ENCODE measurements at regions not wholly inside any gene's neighbourhood (a gene's known extent, or its start where the extent isn't known, plus 50 kb on each side); places are given as distances from the start of the nearest gene placed in this dataset.
"Not testable (repeated sequence)": the region's sequence is repeated elsewhere in the genome, so short reads cannot be mapped to it uniquely, and the experiment has no call there.

GRCh38 chrX:150087612-150088011 lies 149.3 kb upstream of the EOLA2 start:
- H3K27me3 ChIP-seq (ENCODE audit: insufficient read depth, low read length, poor library complexity): no peaks in the 10 kb centered on the region
- no peak overlapping the region for H2BK5ac ChIP-seq (ENCODE audit: low read length)
- H3K9ac ChIP-seq (ENCODE audit: low read length): no peak overlapping the region
- H3K79me2 ChIP-seq (ENCODE audit: control insufficient read depth, insufficient read depth, low read length): no peaks in the 10 kb centered on the region
- no peak overlapping the region for H3K4ac ChIP-seq (ENCODE audit: low read depth, low read length)
- no peak overlapping the region for H3K18ac ChIP-seq (ENCODE audit: low read length)
- no peaks in the 10 kb centered on the region for H3K36me3 ChIP-seq (ENCODE audit: control insufficient read depth, insufficient read depth, low read length)
- no peaks in the 10 kb centered on the region for H3K79me1 ChIP-seq (ENCODE audit: low read length)
- H3K56ac ChIP-seq (ENCODE audit: low read length): no peak overlapping the region
- no peak overlapping the region for H3K27ac ChIP-seq (ENCODE audit: low read depth, low read length)
- H3K23ac ChIP-seq (ENCODE audit: low read length): no peak overlapping the region
- H2BK15ac ChIP-seq (replicated peaks; ENCODE audit: low read depth): no peak overlapping the region
- no CpG with 5 or more reads among the region's 2 CpGs for WGBS (ENCODE audit: extremely low coverage, insufficient coverage, low lambda C conversion rate)
- H3K4me1 ChIP-seq (ENCODE audit: control insufficient read depth, low read depth, low read length): no peaks in the 10 kb centered on the region
- no peak overlapping the region for H2AK5ac ChIP-seq (ENCODE audit: low read length)
- H4K5ac ChIP-seq (ENCODE audit: low read length): no peak overlapping the region
- H3K4me2 ChIP-seq (ENCODE audit: low read length): no peak overlapping the region
- H4K8ac ChIP-seq (ENCODE audit: low read depth, low read length): no peak overlapping the region
- H2BK120ac ChIP-seq (ENCODE audit: low read depth, low read length): no peak overlapping the region
- H3K4me3 ChIP-seq (ENCODE audit: low read length): no peak overlapping the region
- DNase-seq: no peak

- Histone ChIP-seq H3K4me3 (ENCODE audit: low read length) (no peak overlapping the region), H2BK5ac (ENCODE audit: low read length) (no peak overlapping the region), H3K36me3 (ENCODE audit: control insufficient read depth, insufficient read depth, low read length) (no peaks in the 10 kb centered on the region), H2BK15ac (replicated peaks; ENCODE audit: low read depth) (no peak overlapping the region), H3K4me2 (ENCODE audit: low read length) (no peak overlapping the region), H3K27ac (ENCODE audit: low read depth, low read length) (no peak overlapping the region), H3K23ac (ENCODE audit: low read length) (no peak overlapping the region), H3K27me3 (ENCODE audit: insufficient read depth, low read length, poor library complexity) (no peaks in the 10 kb centered on the region), H3K79me2 (ENCODE audit: control insufficient read depth, insufficient read depth, low read length) (no peaks in the 10 kb centered on the region), H3K4ac (ENCODE audit: low read depth, low read length) (no peak overlapping the region), H3K79me1 (ENCODE audit: low read length) (no peaks in the 10 kb centered on the region), H2BK120ac (ENCODE audit: low read depth, low read length) (no peak overlapping the region), H2AK5ac (ENCODE audit: low read length) (no peak overlapping the region), H3K9ac (ENCODE audit: low read length) (no peak overlapping the region), H3K18ac (ENCODE audit: low read length) (no peak overlapping the region), H3K4me1 (ENCODE audit: control insufficient read depth, low read depth, low read length) (no peaks in the 10 kb centered on the region), H3K56ac (ENCODE audit: low read length) (no peak overlapping the region), H4K5ac (ENCODE audit: low read length) (no peak overlapping the region), H4K8ac (ENCODE audit: low read depth, low read length) (no peak overlapping the region)
- DNase-seq: no peak
- no CpG with 5 or more reads among the region's 5 CpGs for WGBS (ENCODE audit: extremely low coverage, insufficient coverage, low lambda C conversion rate)
These were observed 149.8 kb upstream of the EOLA2 start for GRCh38 chrX:150088042-150088441.

- H4K8ac ChIP-seq (ENCODE audit: low read depth, low read length): no peak overlapping the region
- H3K56ac ChIP-seq (ENCODE audit: low read length): no peak overlapping the region
- no peak overlapping the region for H3K9ac ChIP-seq (ENCODE audit: low read length)
- no peaks in the 10 kb centered on the region for H3K79me2 ChIP-seq (ENCODE audit: control insufficient read depth, insufficient read depth, low read length)
- no peaks in the 10 kb centered on the region for H3K36me3 ChIP-seq (ENCODE audit: control insufficient read depth, insufficient read depth, low read length)
- no peak overlapping the region for H4K5ac ChIP-seq (ENCODE audit: low read length)
- no peak for DNase-seq
- no peak overlapping the region for H2BK15ac ChIP-seq (replicated peaks; ENCODE audit: low read depth)
- H3K27ac ChIP-seq (ENCODE audit: low read depth, low read length): no peak overlapping the region
- no peak overlapping the region for H3K23ac ChIP-seq (ENCODE audit: low read length)
- no peak overlapping the region for H2AK5ac ChIP-seq (ENCODE audit: low read length)
- H3K4me1 ChIP-seq (ENCODE audit: control insufficient read depth, low read depth, low read length): no peaks in the 10 kb centered on the region
- no peak overlapping the region for H3K4me2 ChIP-seq (ENCODE audit: low read length)
- H2BK120ac ChIP-seq (ENCODE audit: low read depth, low read length): no peak overlapping the region
- no CpG with 5 or more reads among the region's 5 CpGs for WGBS (ENCODE audit: extremely low coverage, insufficient coverage, low lambda C conversion rate)
- H3K18ac ChIP-seq (ENCODE audit: low read length): no peak overlapping the region
- no peaks in the 10 kb centered on the region for H3K79me1 ChIP-seq (ENCODE audit: low read length)
- H3K27me3 ChIP-seq (ENCODE audit: insufficient read depth, low read length, poor library complexity): no peaks in the 10 kb centered on the region
- H3K4ac ChIP-seq (ENCODE audit: low read depth, low read length): no peak overlapping the region
- H2BK5ac ChIP-seq (ENCODE audit: low read length): no peak overlapping the region
- H3K4me3 ChIP-seq (ENCODE audit: low read length): no peak overlapping the region
These were observed 150.7 kb upstream of the EOLA2 start for GRCh38 chrX:150088766-150089518.

GRCh38 chrX:150091300-150091699 lies 153.0 kb upstream of the EOLA2 start:
- H2BK15ac ChIP-seq (replicated peaks; ENCODE audit: low read depth); H3K23ac ChIP-seq (ENCODE audit: low read length); H3K4ac ChIP-seq (ENCODE audit: low read depth, low read length); H3K9ac ChIP-seq (ENCODE audit: low read length); H3K56ac ChIP-seq (ENCODE audit: low read length); H3K18ac ChIP-seq (ENCODE audit: low read length); H3K79me2 ChIP-seq (ENCODE audit: control insufficient read depth, insufficient read depth, low read length); DNase-seq; H3K36me3 ChIP-seq (ENCODE audit: control insufficient read depth, insufficient read depth, low read length); H3K27me3 ChIP-seq (ENCODE audit: insufficient read depth, low read length, poor library complexity); H3K27ac ChIP-seq (ENCODE audit: low read depth, low read length); H3K79me1 ChIP-seq (ENCODE audit: low read length); H2BK120ac ChIP-seq (ENCODE audit: low read depth, low read length); H4K5ac ChIP-seq (ENCODE audit: low read length); H2AK5ac ChIP-seq (ENCODE audit: low read length); H4K8ac ChIP-seq (ENCODE audit: low read depth, low read length); H3K4me2 ChIP-seq (ENCODE audit: low read length); H3K4me1 ChIP-seq (ENCODE audit: control insufficient read depth, low read depth, low read length); H3K4me3 ChIP-seq (ENCODE audit: low read length); H2BK5ac ChIP-seq (ENCODE audit: low read length): not testable (repeated sequence)
- no CpG with 5 or more reads among the region's 4 CpGs for WGBS (ENCODE audit: extremely low coverage, insufficient coverage, low lambda C conversion rate)

- H3K18ac ChIP-seq (ENCODE audit: low read length): no peak overlapping the region
- H3K79me1 ChIP-seq (ENCODE audit: low read length): no peaks in the 10 kb centered on the region
- H4K8ac ChIP-seq (ENCODE audit: low read depth, low read length): no peak overlapping the region
- no peak overlapping the region for H2BK5ac ChIP-seq (ENCODE audit: low read length)
- H3K27ac ChIP-seq (ENCODE audit: low read depth, low read length): no peak overlapping the region
- H3K23ac ChIP-seq (ENCODE audit: low read length): no peak overlapping the region
- H4K5ac ChIP-seq (ENCODE audit: low read length): no peak overlapping the region
- H3K4me3 ChIP-seq (ENCODE audit: low read length): no peak overlapping the region
- no peaks in the 10 kb centered on the region for H3K27me3 ChIP-seq (ENCODE audit: insufficient read depth, low read length, poor library complexity)
- H3K9ac ChIP-seq (ENCODE audit: low read length): no peak overlapping the region
- H3K4me2 ChIP-seq (ENCODE audit: low read length): no peak overlapping the region
- no peak overlapping the region for H3K4ac ChIP-seq (ENCODE audit: low read depth, low read length)
- H2BK15ac ChIP-seq (replicated peaks; ENCODE audit: low read depth): no peak overlapping the region
- WGBS (ENCODE audit: extremely low coverage, insufficient coverage, low lambda C conversion rate): no CpG with 5 or more reads among the region's 4 CpGs
- no peaks in the 10 kb centered on the region for H3K79me2 ChIP-seq (ENCODE audit: control insufficient read depth, insufficient read depth, low read length)
- no peak overlapping the region for H2AK5ac ChIP-seq (ENCODE audit: low read length)
- no peak overlapping the region for H2BK120ac ChIP-seq (ENCODE audit: low read depth, low read length)
- DNase-seq: no peak
- H3K4me1 ChIP-seq (ENCODE audit: control insufficient read depth, low read depth, low read length): no peaks in the 10 kb centered on the region
- no peak overlapping the region for H3K56ac ChIP-seq (ENCODE audit: low read length)
- no peaks in the 10 kb centered on the region for H3K36me3 ChIP-seq (ENCODE audit: control insufficient read depth, insufficient read depth, low read length)
These were observed 154.3 kb upstream of the EOLA2 start for GRCh38 chrX:150092549-150092948.

GRCh38 chrX:150094375-150094774 lies 156.1 kb upstream of the EOLA2 start:
- Histone ChIP-seq H3K4ac (ENCODE audit: low read depth, low read length) (no peak overlapping the region), H2BK120ac (ENCODE audit: low read depth, low read length) (no peak overlapping the region), H3K4me2 (ENCODE audit: low read length) (no peak overlapping the region), H3K36me3 (ENCODE audit: control insufficient read depth, insufficient read depth, low read length) (no peaks in the 10 kb centered on the region), H3K79me2 (ENCODE audit: control insufficient read depth, insufficient read depth, low read length) (no peaks in the 10 kb centered on the region), H3K4me1 (ENCODE audit: control insufficient read depth, low read depth, low read length) (no peaks in the 10 kb centered on the region), H2AK5ac (ENCODE audit: low read length) (no peak overlapping the region), H2BK15ac (replicated peaks; ENCODE audit: low read depth) (no peak overlapping the region), H4K5ac (ENCODE audit: low read length) (no peak overlapping the region), H3K9ac (ENCODE audit: low read length) (no peak overlapping the region), H3K4me3 (ENCODE audit: low read length) (no peak overlapping the region), H3K27ac (ENCODE audit: low read depth, low read length) (no peak overlapping the region), H3K79me1 (ENCODE audit: low read length) (no peaks in the 10 kb centered on the region), H3K23ac (ENCODE audit: low read length) (no peak overlapping the region), H4K8ac (ENCODE audit: low read depth, low read length) (no peak overlapping the region), H2BK5ac (ENCODE audit: low read length) (no peak overlapping the region), H3K18ac (ENCODE audit: low read length) (no peak overlapping the region), H3K27me3 (ENCODE audit: insufficient read depth, low read length, poor library complexity) (no peaks in the 10 kb centered on the region), H3K56ac (ENCODE audit: low read length) (no peak overlapping the region)
- DNase-seq: no peak
- WGBS (ENCODE audit: extremely low coverage, insufficient coverage, low lambda C conversion rate): no CpG with 5 or more reads among the region's 1 CpG
